DND-41 (cell line): ENCODE measurements at regions not wholly inside any gene's neighbourhood (a gene's known extent, or its start where the extent isn't known, plus 50 kb on each side); places are given as distances from the start of the nearest gene placed in this dataset.

ENCODE experiments used
- ATAC-seq: fragments of 200-7000 bp; cut with Tn5 transposase; 3 replicates; pipeline ENCODE4 v1.9.1; 2021; ENCODE audit warnings: low read depth; ENCODE audit not compliant: insufficient read depth
- DNase-seq: peaks from one replicate; pipeline ENCODE4 v3.0.0-alpha.2; 2020
- H2AFZ ChIP-seq: 2 replicates; pipeline ENCODE4 v1.6.0; 2012; ENCODE audit warnings: low read depth, low read length
- H3K27ac ChIP-seq: 2 replicates; pipeline ENCODE4 v1.5.1; 2012; ENCODE audit warnings: low read length, inconsistent platforms
- H3K27me3 ChIP-seq: fragments of 200-600 bp; sonication (generic); 2 replicates; pipeline ENCODE4 v1.6.0; 2012; ENCODE audit warnings: low read length, mild to moderate bottlenecking, inconsistent platforms; ENCODE audit not compliant: insufficient read depth, poor library complexity
- H3K36me3 ChIP-seq: 2 replicates; pipeline ENCODE4 v1.5.1; 2012; ENCODE audit warnings: low read length, inconsistent platforms; ENCODE audit not compliant: insufficient read depth
- H3K4me1 ChIP-seq: 2 replicates; pipeline ENCODE4 v1.5.1; 2012; ENCODE audit warnings: mild to moderate bottlenecking, low read length; ENCODE audit not compliant: insufficient read depth
- H3K4me2 ChIP-seq: 2 replicates; pipeline ENCODE4 v1.6.0; 2012; ENCODE audit warnings: mild to moderate bottlenecking, moderate library complexity, low read length, inconsistent platforms; ENCODE audit not compliant: insufficient read depth
- H3K4me3 ChIP-seq, 2 experiments: fragments of 200-600 bp in 1 of 2; shearing (Covaris generic) in 1 of 2; 2 replicates each; pipeline ENCODE4 v1.5.1; 2012 to 2016; ENCODE audit warnings: inconsistent platforms in 2 of 2, low read length in 2 of 2, mild to moderate bottlenecking in 2 of 2, low read depth in 1 of 2, moderate library complexity in 1 of 2
- H3K79me2 ChIP-seq: 2 replicates; pipeline ENCODE4 v1.6.0; 2012; ENCODE audit warnings: low read length, inconsistent platforms; ENCODE audit not compliant: insufficient read depth
- H3K9ac ChIP-seq: 2 replicates; pipeline ENCODE4 v1.6.0; 2012; ENCODE audit warnings: low read depth, mild to moderate bottlenecking, inconsistent platforms, low read length, moderate library complexity
- H3K9me3 ChIP-seq: 2 replicates; pipeline ENCODE4 v1.5.1; 2012; ENCODE audit warnings: low read length, moderate library complexity, mild to moderate bottlenecking, inconsistent platforms; ENCODE audit not compliant: insufficient read depth, severe bottlenecking
- H4K20me1 ChIP-seq: 2 replicates; pipeline ENCODE4 v1.6.0; 2012; ENCODE audit warnings: low read length; ENCODE audit not compliant: insufficient read depth
- CTCF ChIP-seq: IDR thresholded peaks from 2 replicates; pipeline ENCODE4 v1.5.1; 2012; ENCODE audit warnings: borderline replicate concordance, low read length, moderate library complexity, mild to moderate bottlenecking; ENCODE audit not compliant: poor library complexity, severe bottlenecking; ENCODE audit errors: extremely low read depth
- EZH2 ChIP-seq: IDR thresholded peaks from 3 replicates; pipeline ENCODE4 v1.6.1; 2012; ENCODE audit warnings: borderline replicate concordance, low read depth, mild to moderate bottlenecking, moderate library complexity, low read length, inconsistent platforms; ENCODE audit not compliant: severe bottlenecking

- TF ChIP-seq EZH2, result no peak
- no peak for TF ChIP-seq CTCF
- H2AFZ ChIP-seq, result no peak overlapping the region
- no peak overlapping the region for H3K4me3 ChIP-seq
- H3K79me2 ChIP-seq, result no peaks in the 10 kb centered on the region
- no peak for ATAC-seq
- DNase-seq, result no peak
- no peaks in the 10 kb centered on the region for H3K9me3 ChIP-seq
- H3K4me2 ChIP-seq, result no peak overlapping the region
- H3K9ac ChIP-seq, result no peak overlapping the region
- no peaks in the 10 kb centered on the region for H3K36me3 ChIP-seq
- no peaks in the 10 kb centered on the region for H4K20me1 ChIP-seq
- H3K27me3 ChIP-seq, result no peaks in the 10 kb centered on the region
- H3K4me1 ChIP-seq, result no peaks in the 10 kb centered on the region
- no peak overlapping the region for H3K27ac ChIP-seq
Observed at GRCh38 chr12:116408489-116409250, 131.2 kb upstream of the MED13L start.

GRCh38 chr12:116411977-116412376, 134.5 kb upstream of the MED13L start:
- H3K27me3 ChIP-seq, result no peaks in the 10 kb centered on the region
- no peak overlapping the region for H2AFZ ChIP-seq
- ATAC-seq, result no peak
- H3K36me3 ChIP-seq, result no peaks in the 10 kb centered on the region
- H3K27ac ChIP-seq, result no peak overlapping the region
- H3K9me3 ChIP-seq, result no peaks in the 10 kb centered on the region
- no peak overlapping the region for H3K4me3 ChIP-seq
- H3K79me2 ChIP-seq, result no peaks in the 10 kb centered on the region
- H4K20me1 ChIP-seq, result no peaks in the 10 kb centered on the region
- H3K4me1 ChIP-seq, result no peaks in the 10 kb centered on the region
- no peak for DNase-seq
- H3K9ac ChIP-seq, result no peak overlapping the region
- TF ChIP-seq EZH2 (no peak), CTCF (no peak)
- no peak overlapping the region for H3K4me2 ChIP-seq

GRCh38 chr12:116414891-116415290, 137.4 kb upstream of the MED13L start:
- H3K9ac ChIP-seq, result no peak overlapping the region
- DNase-seq (no peak), ATAC-seq (no peak)
- H3K27ac ChIP-seq, result no peak overlapping the region
- H4K20me1 ChIP-seq, result no peaks in the 10 kb centered on the region
- H2AFZ ChIP-seq, result no peak overlapping the region
- H3K4me2 ChIP-seq, result no peak overlapping the region
- H3K27me3 ChIP-seq, result no peaks in the 10 kb centered on the region
- H3K36me3 ChIP-seq, result no peaks in the 10 kb centered on the region
- TF ChIP-seq CTCF (no peak), EZH2 (no peak)
- H3K9me3 ChIP-seq, result no peaks in the 10 kb centered on the region
- H3K4me1 ChIP-seq, result peaks cover 7% of the 10 kb centered on the region
- no peaks in the 10 kb centered on the region for H3K79me2 ChIP-seq
- no peak overlapping the region for H3K4me3 ChIP-seq
